Panc1 (cell line): ENCODE measurements at regions not wholly inside any gene's neighbourhood (a gene's known extent, or its start where the extent isn't known, plus 50 kb on each side); places are given as distances from the start of the nearest gene placed in this dataset.

Experiments
- ATAC-seq: fragments of 200-7000 bp; cut with Tn5 transposase; 2 replicates; pipeline ENCODE4 v1.9.1; 2020; ENCODE audit warnings: mild to moderate bottlenecking, moderate library complexity
- BruUV-seq: library from RNA; stranded (reverse); fragments of 400-500 nt; replicated peaks from 2 replicates; lab custom pipeline; 2021; lab: Mats Ljungman, UMichigan
- CTCF ChIA-PET: fragments of 300-600 bp; sonication (Branson Sonifier 250); formaldehyde crosslinking; loops from one replicate; lab custom pipeline; 2022; ENCODE audit warnings: antibody characterized with exemption; lab: Charles Lee
- POLR2A ChIA-PET: fragments of 300-600 bp; sonication (Branson Sonifier 250); formaldehyde crosslinking; loops from one replicate; lab custom pipeline; 2022; ENCODE audit warnings: antibody characterized with exemption; lab: Charles Lee
- DNase-seq: peaks from one replicate; pipeline ENCODE4 v3.0.0-alpha.2; 2010; ENCODE audit warnings: low read depth, low spot score
- H3K27ac ChIP-seq: 2 replicates; pipeline ENCODE4 v1.5.1; 2011; ENCODE audit warnings: mild to moderate bottlenecking, low read length, inconsistent platforms
- H3K27me3 ChIP-seq: fragments of 200-500 bp; sonication (Bioruptor generic); 2 replicates; pipeline ENCODE4 v1.6.0; 2014; ENCODE audit warnings: low read length, inconsistent platforms; ENCODE audit not compliant: control insufficient read depth, insufficient read depth
- H3K36me3 ChIP-seq: fragments of 200-500 bp; sonication (Bioruptor generic); 2 replicates; pipeline ENCODE4 v1.5.1; 2014; ENCODE audit warnings: inconsistent platforms, mild to moderate bottlenecking, low read length, moderate library complexity; ENCODE audit not compliant: control insufficient read depth, insufficient read depth
- H3K4me1 ChIP-seq: 2 replicates; pipeline ENCODE4 v1.5.1; 2011; ENCODE audit warnings: inconsistent platforms, mild to moderate bottlenecking, low read length, moderate library complexity; ENCODE audit not compliant: control insufficient read depth, insufficient read depth
- H3K4me3 ChIP-seq, 2 experiments: 2 replicates each; pipeline ENCODE4 v1.5.1; 2011 to 2012; ENCODE audit warnings: low read depth in 2 of 2, low read length in 2 of 2, mild to moderate bottlenecking in 2 of 2, inconsistent platforms in 1 of 2, moderate library complexity in 1 of 2
- H3K9me3 ChIP-seq: fragments of 200-500 bp; sonication (Bioruptor generic); 2 replicates; pipeline ENCODE4 v1.5.1; 2014; ENCODE audit warnings: low read depth, mild to moderate bottlenecking, inconsistent platforms, low read length, moderate library complexity; ENCODE audit not compliant: control insufficient read depth, insufficient read depth
- POLR2AphosphoS5 ChIP-seq: IDR thresholded peaks from 2 replicates; pipeline ENCODE4 v1.6.1; 2012; ENCODE audit warnings: mild to moderate bottlenecking, low read depth, low read length, moderate library complexity
- SIN3A ChIP-seq: IDR thresholded peaks from 2 replicates; pipeline ENCODE4 v1.6.1; 2012; ENCODE audit warnings: low read depth, mild to moderate bottlenecking, low read length, moderate library complexity, borderline replicate concordance; ENCODE audit not compliant: insufficient read depth
- TCF7L2 ChIP-seq: IDR thresholded peaks from 2 replicates; pipeline ENCODE4 v1.6.1; 2011; ENCODE audit warnings: mild to moderate bottlenecking, low read depth, low read length, inconsistent platforms
- in situ Hi-C: cut with HindIII; loops from 2 replicates; pipeline ENCODE4 v1.10.0; 2016; ENCODE audit warnings: low sequenced_read_pairs, low pct_unique_long_range_greater_than_20kb
- intact Hi-C: fragments of 100-400 bp; cut with micrococcal nuclease; formaldehyde crosslinking; loops from one replicate; pipeline ENCODE4 v1.10.0; 2022; ENCODE audit not compliant: unreplicated experiment
- TF ChIP-seq, protein P1 (sequence below), 2 experiments: IDR thresholded peaks; 2 replicates each; pipeline ENCODE4 v1.6.1; 2011 to 2012; ENCODE audit warnings: low read depth in 2 of 2, control low read depth in 1 of 2, low read length in 1 of 2, mild to moderate bottlenecking in 1 of 2, moderate library complexity in 1 of 2; ENCODE audit not compliant: insufficient read depth in 1 of 2
- TF ChIP-seq, protein P2 (sequence below): fragments of 450-650 bp; IDR thresholded peaks from 2 replicates; pipeline ENCODE4 v1.5.1; 2017; ENCODE audit warnings: mild to moderate bottlenecking

DNA sequence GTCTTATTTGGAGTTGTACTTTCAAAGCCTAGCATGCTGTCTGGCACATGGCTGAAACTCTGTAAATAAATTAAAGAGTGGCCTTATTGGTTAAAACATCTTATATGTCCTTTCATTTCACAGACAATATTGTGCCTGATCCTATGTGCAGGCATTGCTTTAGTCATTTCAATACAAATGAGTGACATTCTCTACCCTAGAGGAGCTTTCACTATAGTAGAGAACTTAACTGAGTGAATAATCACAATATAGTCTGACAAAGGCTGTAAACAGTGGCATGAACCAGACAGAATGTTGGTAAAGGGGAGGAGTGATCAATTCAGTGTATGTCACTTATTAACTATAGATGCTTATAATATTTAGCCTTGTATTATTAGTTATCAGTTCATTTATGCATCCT, 481.8 kb downstream of the TFAP2B start:
- ATAC-seq (no peak), DNase-seq (no peak)
- ChIA-PET POLR2A (no interaction called here), CTCF (no interaction called here)
- no peaks in the 10 kb centered on the region for H3K4me1 ChIP-seq
- H3K27me3 ChIP-seq = no peaks in the 10 kb centered on the region
- H3K9me3 ChIP-seq = no peaks in the 10 kb centered on the region
- no TSS peak for BruUV-seq
- no peak overlapping the region for H3K27ac ChIP-seq
- TF ChIP-seq POLR2AphosphoS5 = no peak
- TF ChIP-seq TCF7L2 = no peak
- TF ChIP-seq, protein P1, sequence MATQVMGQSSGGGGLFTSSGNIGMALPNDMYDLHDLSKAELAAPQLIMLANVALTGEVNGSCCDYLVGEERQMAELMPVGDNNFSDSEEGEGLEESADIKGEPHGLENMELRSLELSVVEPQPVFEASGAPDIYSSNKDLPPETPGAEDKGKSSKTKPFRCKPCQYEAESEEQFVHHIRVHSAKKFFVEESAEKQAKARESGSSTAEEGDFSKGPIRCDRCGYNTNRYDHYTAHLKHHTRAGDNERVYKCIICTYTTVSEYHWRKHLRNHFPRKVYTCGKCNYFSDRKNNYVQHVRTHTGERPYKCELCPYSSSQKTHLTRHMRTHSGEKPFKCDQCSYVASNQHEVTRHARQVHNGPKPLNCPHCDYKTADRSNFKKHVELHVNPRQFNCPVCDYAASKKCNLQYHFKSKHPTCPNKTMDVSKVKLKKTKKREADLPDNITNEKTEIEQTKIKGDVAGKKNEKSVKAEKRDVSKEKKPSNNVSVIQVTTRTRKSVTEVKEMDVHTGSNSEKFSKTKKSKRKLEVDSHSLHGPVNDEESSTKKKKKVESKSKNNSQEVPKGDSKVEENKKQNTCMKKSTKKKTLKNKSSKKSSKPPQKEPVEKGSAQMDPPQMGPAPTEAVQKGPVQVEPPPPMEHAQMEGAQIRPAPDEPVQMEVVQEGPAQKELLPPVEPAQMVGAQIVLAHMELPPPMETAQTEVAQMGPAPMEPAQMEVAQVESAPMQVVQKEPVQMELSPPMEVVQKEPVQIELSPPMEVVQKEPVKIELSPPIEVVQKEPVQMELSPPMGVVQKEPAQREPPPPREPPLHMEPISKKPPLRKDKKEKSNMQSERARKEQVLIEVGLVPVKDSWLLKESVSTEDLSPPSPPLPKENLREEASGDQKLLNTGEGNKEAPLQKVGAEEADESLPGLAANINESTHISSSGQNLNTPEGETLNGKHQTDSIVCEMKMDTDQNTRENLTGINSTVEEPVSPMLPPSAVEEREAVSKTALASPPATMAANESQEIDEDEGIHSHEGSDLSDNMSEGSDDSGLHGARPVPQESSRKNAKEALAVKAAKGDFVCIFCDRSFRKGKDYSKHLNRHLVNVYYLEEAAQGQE (IDR thresholded peaks at IDR 0.05; ENCODE audit: insufficient read depth in 1 of 2, low read depth in 2 of 2, low read length in 1 of 2) = no peak
- TF ChIP-seq SIN3A = no peak
- TF ChIP-seq, protein P2, sequence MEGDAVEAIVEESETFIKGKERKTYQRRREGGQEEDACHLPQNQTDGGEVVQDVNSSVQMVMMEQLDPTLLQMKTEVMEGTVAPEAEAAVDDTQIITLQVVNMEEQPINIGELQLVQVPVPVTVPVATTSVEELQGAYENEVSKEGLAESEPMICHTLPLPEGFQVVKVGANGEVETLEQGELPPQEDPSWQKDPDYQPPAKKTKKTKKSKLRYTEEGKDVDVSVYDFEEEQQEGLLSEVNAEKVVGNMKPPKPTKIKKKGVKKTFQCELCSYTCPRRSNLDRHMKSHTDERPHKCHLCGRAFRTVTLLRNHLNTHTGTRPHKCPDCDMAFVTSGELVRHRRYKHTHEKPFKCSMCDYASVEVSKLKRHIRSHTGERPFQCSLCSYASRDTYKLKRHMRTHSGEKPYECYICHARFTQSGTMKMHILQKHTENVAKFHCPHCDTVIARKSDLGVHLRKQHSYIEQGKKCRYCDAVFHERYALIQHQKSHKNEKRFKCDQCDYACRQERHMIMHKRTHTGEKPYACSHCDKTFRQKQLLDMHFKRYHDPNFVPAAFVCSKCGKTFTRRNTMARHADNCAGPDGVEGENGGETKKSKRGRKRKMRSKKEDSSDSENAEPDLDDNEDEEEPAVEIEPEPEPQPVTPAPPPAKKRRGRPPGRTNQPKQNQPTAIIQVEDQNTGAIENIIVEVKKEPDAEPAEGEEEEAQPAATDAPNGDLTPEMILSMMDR = no peak
- no peaks in the 10 kb centered on the region for H3K36me3 ChIP-seq
- in situ Hi-C loops = no loop called here
- H3K4me3 ChIP-seq = no peak overlapping the region
- intact Hi-C loops = no loop called here

DNA sequence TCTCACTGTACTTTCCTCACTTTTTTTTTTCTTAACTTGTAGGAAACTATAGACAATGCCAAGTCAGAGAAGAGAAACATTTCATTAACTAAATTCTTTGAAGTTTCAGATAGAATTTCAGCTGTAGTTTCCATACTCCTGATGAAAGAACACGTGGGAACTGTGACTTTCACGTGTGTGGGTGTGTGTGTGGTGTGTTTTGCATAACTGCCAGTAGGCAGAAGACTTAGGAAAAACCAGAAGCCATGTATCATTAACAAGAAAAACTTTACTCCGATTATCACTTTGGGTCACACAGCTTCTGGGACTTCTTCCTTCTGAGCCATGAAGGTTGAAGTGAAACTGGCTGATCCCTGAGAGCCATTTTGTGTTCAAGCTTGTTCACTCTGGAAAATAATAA, 483.3 kb downstream of the TFAP2B start:
- TF ChIP-seq SIN3A = no peak
- TF ChIP-seq, protein P2 = no peak
- TF ChIP-seq, protein P1 (IDR thresholded peaks at IDR 0.05; ENCODE audit: insufficient read depth in 1 of 2, low read depth in 2 of 2, low read length in 1 of 2) = no peak
- no peak overlapping the region for H3K27ac ChIP-seq
- H3K36me3 ChIP-seq = no peaks in the 10 kb centered on the region
- H3K4me3 ChIP-seq = no peak overlapping the region
- in situ Hi-C loops (no loop called here), intact Hi-C loops (no loop called here)
- H3K4me1 ChIP-seq = no peaks in the 10 kb centered on the region
- ATAC-seq (no peak), DNase-seq (no peak)
- ChIA-PET POLR2A (no interaction called here), CTCF (no interaction called here)
- no TSS peak for BruUV-seq
- no peaks in the 10 kb centered on the region for H3K9me3 ChIP-seq
- H3K27me3 ChIP-seq = no peaks in the 10 kb centered on the region
